ENCODE measurements at regions not wholly inside any gene's neighbourhood (a gene's known extent, or its start where the extent isn't known, plus 50 kb on each side); places are given as distances from the start of the nearest gene placed in this dataset.
A peak's percentile ranks its signal among the peaks of the same experiment; 100 is the strongest.
"Not testable (repeated sequence)": the region's sequence is repeated elsewhere in the genome, so short reads cannot be mapped to it uniquely, and the experiment has no call there.

- not testable (repeated sequence) for DNase-seq
These were observed 106.9 kb downstream of the APTX start for GRCh38 chr9:32894485-32894884.

- peak; percentile 63 for DNase-seq
These were observed 102.2 kb downstream of the APTX start for GRCh38 chr9:32899181-32899580.

GRCh38 chr9:32899761-32900160, 101.7 kb downstream of the APTX start:
- DNase-seq, result no peak

- no peak for DNase-seq
These were observed 95.2 kb downstream of the APTX start for GRCh38 chr9:32906213-32906612.

- no peak for DNase-seq
These were observed 85.6 kb downstream of the APTX start for GRCh38 chr9:32915802-32916201.

GRCh38 chr9:32918628-32919027, 82.8 kb downstream of the APTX start:
- no peak for DNase-seq

Data from DMS53 (cell line).